ENCODE measurements at regions not wholly inside any gene's neighbourhood (a gene's known extent, or its start where the extent isn't known, plus 50 kb on each side); places are given as distances from the start of the nearest gene placed in this dataset.

DNA sequence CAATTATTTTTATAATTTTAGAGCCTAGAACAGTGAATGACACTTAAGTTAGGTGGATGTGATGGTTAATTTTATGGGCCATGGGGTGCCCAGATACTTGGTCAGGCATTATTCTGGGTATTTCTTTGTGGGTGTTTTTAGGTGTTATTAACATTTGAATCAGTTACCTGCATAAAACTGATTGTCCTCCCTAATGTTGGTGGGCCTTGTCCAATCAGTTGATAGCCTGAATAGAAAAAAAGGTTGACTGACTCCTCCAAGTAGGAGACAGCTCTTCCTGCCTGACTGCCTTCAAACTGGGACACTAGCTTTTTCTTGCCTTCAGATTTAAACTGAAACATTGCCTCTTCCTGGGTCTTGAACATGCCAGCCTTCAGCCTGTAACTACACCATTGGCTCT, 312.9 kb upstream of the FIGN start:
- Histone ChIP-seq H3K9me3 (ENCODE audit: control insufficient read depth, insufficient read depth, low read length) (no peaks in the 10 kb centered on the region), H3K36me3 (ENCODE audit: control insufficient read depth, insufficient read depth, low read length) (no peaks in the 10 kb centered on the region), H3K4me3 (ENCODE audit: low read length) (no peak overlapping the region), H3K27me3 (ENCODE audit: control insufficient read depth, insufficient read depth, low read length) (no peaks in the 10 kb centered on the region), H3K4me1 (ENCODE audit: control insufficient read depth, insufficient read depth, low read length) (no peaks in the 10 kb centered on the region), H3K27ac (ENCODE audit: low read length) (no peak overlapping the region)
- TF ChIP-seq CTCF (IDR thresholded peaks at IDR 0.05) = no peak
- H3K9me3 Mint-ChIP-seq = peaks cover 12% of the 10 kb centered on the region in 2 donors
- DNase-seq (no peak), ATAC-seq (no peak)
- H3K27ac Mint-ChIP-seq = no peak overlapping the region
- H3K4me1 Mint-ChIP-seq = no peaks in the 10 kb centered on the region
- no peak overlapping the region for H3K4me3 Mint-ChIP-seq
- intact Hi-C loops (cut with micrococcal nuclease) = no loop called here
- no peaks in the 10 kb centered on the region for H3K27me3 Mint-ChIP-seq (ENCODE audit: low read depth in 2 of 2)
- H3K36me3 Mint-ChIP-seq = no peaks in the 10 kb centered on the region

GRCh38 chr2:164046040-164046439, 310.2 kb upstream of the FIGN start:
- 94% methylated on average over 2 of the region's 2 CpGs for WGBS (ENCODE audit: insufficient coverage)
- Mint-ChIP-seq H3K4me3 (no peak overlapping the region), H3K4me1 (no peaks in the 10 kb centered on the region), H3K27ac (no peak overlapping the region), H3K9me3 (peaks cover 7 to 12% of the 10 kb centered on the region in 2 donors), H3K36me3 (no peaks in the 10 kb centered on the region), H3K27me3 (ENCODE audit: low read depth in 2 of 2) (no peaks in the 10 kb centered on the region)
- DNase-seq = no peak
- intact Hi-C loops (cut with micrococcal nuclease) = no loop called here
- Histone ChIP-seq H3K4me1 (ENCODE audit: control insufficient read depth, insufficient read depth, low read length) (no peaks in the 10 kb centered on the region), H3K9me3 (ENCODE audit: control insufficient read depth, insufficient read depth, low read length) (peaks cover 3% of the 10 kb centered on the region), H3K4me3 (ENCODE audit: low read length) (no peak overlapping the region), H3K27ac (ENCODE audit: low read length) (no peak overlapping the region), H3K27me3 (ENCODE audit: control insufficient read depth, insufficient read depth, low read length) (no peaks in the 10 kb centered on the region), H3K36me3 (ENCODE audit: control insufficient read depth, insufficient read depth, low read length) (no peaks in the 10 kb centered on the region)
- no peak for TF ChIP-seq CTCF (IDR thresholded peaks at IDR 0.05)
- no peak for ATAC-seq

DNA sequence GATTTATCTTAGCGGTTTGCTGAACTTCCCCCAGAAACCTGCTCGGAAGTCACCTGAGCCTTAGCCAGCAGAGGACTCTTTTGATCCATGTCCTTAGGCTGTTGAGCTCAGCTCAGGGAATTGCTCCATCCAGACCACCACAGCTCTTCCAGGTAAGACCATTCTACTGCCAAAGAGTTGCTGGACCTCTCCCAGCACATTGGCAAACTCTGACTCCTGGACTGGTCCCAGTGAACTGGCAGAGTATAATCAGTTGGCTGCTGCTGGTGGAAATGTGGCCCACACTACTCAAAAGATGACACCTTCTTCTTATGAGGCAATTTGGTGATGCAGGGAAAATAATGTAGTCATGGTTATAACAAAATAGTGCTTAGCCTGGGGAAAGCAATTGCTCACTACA, 308.8 kb upstream of the FIGN start:
- no peak for TF ChIP-seq CTCF (IDR thresholded peaks at IDR 0.05)
- Histone ChIP-seq H3K36me3 (ENCODE audit: control insufficient read depth, insufficient read depth, low read length) (no peaks in the 10 kb centered on the region), H3K9me3 (ENCODE audit: control insufficient read depth, insufficient read depth, low read length) (peaks cover 3% of the 10 kb centered on the region), H3K4me3 (ENCODE audit: low read length) (no peak overlapping the region), H3K4me1 (ENCODE audit: control insufficient read depth, insufficient read depth, low read length) (no peaks in the 10 kb centered on the region), H3K27me3 (ENCODE audit: control insufficient read depth, insufficient read depth, low read length) (no peaks in the 10 kb centered on the region), H3K27ac (ENCODE audit: low read length) (no peak overlapping the region)
- no peak for ATAC-seq
- Mint-ChIP-seq H3K36me3 (no peaks in the 10 kb centered on the region), H3K27me3 (ENCODE audit: low read depth in 2 of 2) (no peaks in the 10 kb centered on the region), H3K4me1 (no peaks in the 10 kb centered on the region), H3K9me3 (peaks cover 7 to 10% of the 10 kb centered on the region in 2 donors), H3K4me3 (no peak overlapping the region), H3K27ac (no peak overlapping the region)
- 93% methylated on average over 2 of the region's 2 CpGs for WGBS (ENCODE audit: insufficient coverage)
- intact Hi-C loops (cut with micrococcal nuclease) = no loop called here
- no peak for DNase-seq

- Mint-ChIP-seq H3K36me3 (no peaks in the 10 kb centered on the region), H3K27me3 (ENCODE audit: low read depth in 2 of 2) (no peaks in the 10 kb centered on the region), H3K4me3 (no peak overlapping the region), H3K9me3 (peaks cover 0 to 8% of the 10 kb centered on the region in 2 donors), H3K4me1 (no peaks in the 10 kb centered on the region), H3K27ac (no peak overlapping the region)
- intact Hi-C loops (cut with micrococcal nuclease) = no loop called here
- Histone ChIP-seq H3K27me3 (ENCODE audit: control insufficient read depth, insufficient read depth, low read length) (no peaks in the 10 kb centered on the region), H3K4me1 (ENCODE audit: control insufficient read depth, insufficient read depth, low read length) (no peaks in the 10 kb centered on the region), H3K36me3 (ENCODE audit: control insufficient read depth, insufficient read depth, low read length) (no peaks in the 10 kb centered on the region), H3K27ac (ENCODE audit: low read length) (no peak overlapping the region), H3K4me3 (ENCODE audit: low read length) (no peak overlapping the region), H3K9me3 (ENCODE audit: control insufficient read depth, insufficient read depth, low read length) (peaks cover 3% of the 10 kb centered on the region)
- no peak for ATAC-seq
- no peak for TF ChIP-seq CTCF (IDR thresholded peaks at IDR 0.05)
- DNase-seq = no peak
These were observed 303.5 kb upstream of the FIGN start for GRCh38 chr2:164039270-164039669.
